ENCODE measurements at regions not wholly inside any gene's neighbourhood (a gene's known extent, or its start where the extent isn't known, plus 50 kb on each side); places are given as distances from the start of the nearest gene placed in this dataset.
A peak's percentile ranks its signal among the peaks of the same experiment; 100 is the strongest.

DNA sequence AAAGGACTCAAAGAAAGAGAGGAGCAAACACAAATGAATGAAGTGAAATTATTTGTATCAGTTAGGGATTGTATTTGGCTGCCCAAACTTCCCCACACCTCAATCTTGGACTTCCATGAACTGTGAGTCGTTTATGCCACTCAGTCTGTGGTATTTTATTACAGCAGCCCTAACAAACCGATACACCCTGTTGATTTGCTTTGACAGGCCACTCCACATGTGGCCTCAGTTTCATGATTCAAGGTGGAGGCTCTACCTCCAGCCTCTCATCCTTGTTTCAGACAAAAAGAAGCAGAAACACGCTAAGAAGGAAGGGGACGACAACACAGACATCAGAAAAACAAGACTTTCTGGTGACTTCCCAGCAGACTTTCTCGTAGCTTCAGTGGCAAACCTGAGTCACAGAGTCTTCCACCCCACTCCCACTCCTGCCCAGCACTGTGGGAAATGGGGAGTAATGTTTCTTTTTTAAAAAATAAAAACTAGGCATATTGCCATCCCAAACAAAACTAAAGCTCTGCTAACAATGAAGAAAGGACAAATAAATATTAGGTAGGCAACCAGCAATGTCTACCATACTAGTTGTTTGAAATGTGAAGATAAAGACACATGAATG is 52.2 kb upstream of the ABCA1 start:
- H3K4me1 ChIP-seq (ENCODE audit: control insufficient read depth, insufficient read depth, low read length) = peaks cover 9% of the 10 kb centered on the region
- no peaks in the 10 kb centered on the region for H3K36me3 ChIP-seq (ENCODE audit: control insufficient read depth, insufficient read depth, low read length, severe bottlenecking)
- no peak overlapping the region for H3K4me3 ChIP-seq (ENCODE audit: low read length)
- no peak overlapping the region for H3K9ac ChIP-seq (ENCODE audit: low read length)
- no peaks in the 10 kb centered on the region for H3K9me3 ChIP-seq (ENCODE audit: control insufficient read depth, low read length)
- DNase-seq (ENCODE audit: low read depth) = no peak
- no peaks in the 10 kb centered on the region for H3K27me3 ChIP-seq (replicated peaks; ENCODE audit: control insufficient read depth, insufficient read depth, low read length)

DNA sequence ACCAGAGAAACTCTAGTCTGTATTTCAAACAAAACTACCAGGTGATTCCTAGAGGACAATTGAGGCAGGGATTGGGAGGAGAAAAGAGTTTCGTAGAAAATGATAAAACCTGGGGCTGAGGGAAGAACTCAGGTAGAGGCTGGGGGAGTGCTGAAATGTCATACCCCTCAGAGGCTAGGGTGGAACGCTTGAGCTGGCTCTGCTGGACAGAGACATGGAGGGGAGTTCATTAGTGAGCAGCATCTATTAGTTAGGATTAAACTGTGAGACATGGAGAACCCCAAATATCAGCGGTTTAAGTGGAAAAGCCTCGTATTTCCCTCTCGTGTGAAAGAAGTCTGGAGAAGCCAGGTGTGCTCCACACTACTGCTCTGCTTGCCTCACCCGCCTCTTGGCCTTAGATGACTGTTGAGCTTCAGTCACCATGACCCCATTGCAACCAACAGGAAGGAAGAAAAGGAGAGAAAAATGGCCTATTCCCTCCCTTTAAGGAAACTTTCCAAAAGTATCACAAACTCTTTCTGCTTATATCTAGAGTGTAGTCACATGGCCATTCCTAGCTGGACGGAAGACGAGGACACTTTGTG is 53.7 kb upstream of the ABCA1 start:
- Histone ChIP-seq H3K9ac (ENCODE audit: low read length) (no peak overlapping the region), H3K9me3 (ENCODE audit: control insufficient read depth, low read length) (no peaks in the 10 kb centered on the region), H3K4me3 (ENCODE audit: low read length) (no peak overlapping the region), H3K36me3 (ENCODE audit: control insufficient read depth, insufficient read depth, low read length, severe bottlenecking) (no peaks in the 10 kb centered on the region), H3K27me3 (replicated peaks; ENCODE audit: control insufficient read depth, insufficient read depth, low read length) (no peaks in the 10 kb centered on the region), H3K4me1 (ENCODE audit: control insufficient read depth, insufficient read depth, low read length) (peaks cover 9% of the 10 kb centered on the region)
- DNase-seq (ENCODE audit: low read depth) = no peak

DNA sequence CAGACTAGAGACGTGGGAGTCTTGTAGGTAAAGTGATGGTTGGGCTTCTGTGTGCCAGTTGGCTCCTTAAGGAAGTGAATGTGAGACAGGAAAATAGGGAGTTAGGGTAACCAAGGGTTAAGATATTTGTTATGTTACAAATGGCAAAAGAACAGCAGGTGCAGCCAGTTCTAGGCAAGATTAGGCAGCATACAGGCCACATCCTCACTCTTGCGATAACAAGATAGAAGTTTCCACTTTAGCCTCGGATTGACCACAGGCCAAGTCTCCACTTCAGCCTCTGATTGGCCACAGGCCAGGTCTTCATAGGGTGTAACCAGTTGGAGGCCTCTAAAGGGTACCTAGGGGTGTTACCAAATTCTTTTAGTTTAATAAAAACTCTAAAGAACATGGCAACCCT is 54.6 kb upstream of the ABCA1 start:
- DNase-seq (ENCODE audit: low read depth) = no peak
- peaks cover 9% of the 10 kb centered on the region for H3K4me1 ChIP-seq (ENCODE audit: control insufficient read depth, insufficient read depth, low read length)
- H3K36me3 ChIP-seq (ENCODE audit: control insufficient read depth, insufficient read depth, low read length, severe bottlenecking) = no peaks in the 10 kb centered on the region
- H3K27me3 ChIP-seq (replicated peaks; ENCODE audit: control insufficient read depth, insufficient read depth, low read length) = no peaks in the 10 kb centered on the region
- H3K9ac ChIP-seq (ENCODE audit: low read length) = no peak overlapping the region
- no peaks in the 10 kb centered on the region for H3K9me3 ChIP-seq (ENCODE audit: control insufficient read depth, low read length)
- no peak overlapping the region for H3K4me3 ChIP-seq (ENCODE audit: low read length)

DNA sequence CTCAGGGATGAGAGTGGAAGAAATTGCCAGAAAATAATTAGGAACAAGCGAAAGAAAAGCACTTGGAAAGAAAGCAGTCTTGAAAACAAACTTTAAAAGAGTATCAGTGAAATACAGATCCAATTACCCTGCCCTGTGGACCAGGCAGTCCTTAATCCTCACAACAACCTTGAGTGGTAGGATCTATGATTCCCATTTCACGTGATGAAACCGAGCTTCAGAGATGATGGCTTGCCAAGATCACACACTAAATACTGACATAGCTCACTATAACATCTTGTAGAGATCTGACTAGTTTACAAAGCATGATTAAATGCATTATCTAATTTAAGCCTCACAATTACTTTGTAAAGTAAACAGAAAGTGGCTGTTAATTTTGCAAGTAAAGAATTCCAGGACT is 55.5 kb upstream of the ABCA1 start:
- Histone ChIP-seq H3K36me3 (ENCODE audit: control insufficient read depth, insufficient read depth, low read length, severe bottlenecking) (no peaks in the 10 kb centered on the region), H3K4me1 (ENCODE audit: control insufficient read depth, insufficient read depth, low read length) (peaks cover 9% of the 10 kb centered on the region)
- no peak for DNase-seq (ENCODE audit: low read depth)

DNA sequence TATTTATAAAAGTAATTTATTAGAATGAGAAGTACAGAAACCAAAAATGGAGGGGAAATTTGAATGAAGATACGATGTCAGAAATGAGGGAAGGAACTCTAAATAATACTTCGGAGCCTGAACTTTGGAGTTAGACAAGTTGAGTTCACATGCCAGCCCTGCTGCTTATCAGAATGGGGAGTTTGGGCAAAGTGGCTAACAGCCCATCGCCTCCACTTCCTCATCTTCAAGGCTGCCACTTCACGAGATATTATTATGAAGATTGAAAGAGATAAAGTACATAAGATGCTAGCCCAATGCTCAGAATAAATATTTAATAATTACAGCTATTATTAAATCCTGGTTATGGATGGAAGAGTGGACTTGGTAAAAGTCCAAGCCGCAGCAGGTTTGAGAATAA is 56.2 kb upstream of the ABCA1 start:
- DNase-seq (ENCODE audit: low read depth) = no peak
- peaks cover 9% of the 10 kb centered on the region for H3K4me1 ChIP-seq (ENCODE audit: control insufficient read depth, insufficient read depth, low read length)
- H3K9ac ChIP-seq (ENCODE audit: low read length) = no peak overlapping the region
- no peak overlapping the region for H3K4me3 ChIP-seq (ENCODE audit: low read length)
- H3K36me3 ChIP-seq (ENCODE audit: control insufficient read depth, insufficient read depth, low read length, severe bottlenecking) = no peaks in the 10 kb centered on the region
- H3K9me3 ChIP-seq (ENCODE audit: control insufficient read depth, low read length) = no peaks in the 10 kb centered on the region
- H3K27me3 ChIP-seq (replicated peaks; ENCODE audit: control insufficient read depth, insufficient read depth, low read length) = no peaks in the 10 kb centered on the region

More for the DNA sequence above, 55.5 kb upstream of the ABCA1 start:
- peak overlapping the region; percentile 31 for H3K9ac ChIP-seq (ENCODE audit: low read length)
- peak overlapping the region; percentile 4 for H3K4me3 ChIP-seq (ENCODE audit: low read length)
- no peaks in the 10 kb centered on the region for H3K9me3 ChIP-seq (ENCODE audit: control insufficient read depth, low read length)
- H3K27me3 ChIP-seq (replicated peaks; ENCODE audit: control insufficient read depth, insufficient read depth, low read length) = no peaks in the 10 kb centered on the region

DNA sequence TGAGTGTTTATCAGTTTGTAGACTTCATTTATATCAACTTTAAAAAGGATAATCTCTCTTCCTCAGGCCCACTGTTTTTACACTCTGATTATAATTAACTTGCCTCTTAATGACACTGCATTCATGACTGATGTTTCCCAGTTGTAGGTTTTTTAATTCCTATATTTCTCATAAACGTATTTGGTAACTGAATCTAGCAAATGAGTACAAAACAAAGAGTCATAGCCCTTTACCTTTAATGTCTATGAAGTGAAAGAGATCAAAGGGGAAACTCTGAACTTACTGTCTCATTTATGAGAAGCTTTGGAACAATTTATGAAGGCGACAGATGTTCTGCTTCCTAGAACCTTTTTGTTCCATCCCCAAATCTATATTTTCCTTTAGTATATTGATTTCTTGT is 56.6 kb upstream of the ABCA1 start:
- H3K9ac ChIP-seq (ENCODE audit: low read length) = no peak overlapping the region
- no peak for DNase-seq (ENCODE audit: low read depth)
- no peak overlapping the region for H3K4me3 ChIP-seq (ENCODE audit: low read length)
- no peaks in the 10 kb centered on the region for H3K36me3 ChIP-seq (ENCODE audit: control insufficient read depth, insufficient read depth, low read length, severe bottlenecking)
- H3K4me1 ChIP-seq (ENCODE audit: control insufficient read depth, insufficient read depth, low read length) = peaks cover 9% of the 10 kb centered on the region
- H3K9me3 ChIP-seq (ENCODE audit: control insufficient read depth, low read length) = no peaks in the 10 kb centered on the region
- H3K27me3 ChIP-seq (replicated peaks; ENCODE audit: control insufficient read depth, insufficient read depth, low read length) = no peaks in the 10 kb centered on the region

DNA sequence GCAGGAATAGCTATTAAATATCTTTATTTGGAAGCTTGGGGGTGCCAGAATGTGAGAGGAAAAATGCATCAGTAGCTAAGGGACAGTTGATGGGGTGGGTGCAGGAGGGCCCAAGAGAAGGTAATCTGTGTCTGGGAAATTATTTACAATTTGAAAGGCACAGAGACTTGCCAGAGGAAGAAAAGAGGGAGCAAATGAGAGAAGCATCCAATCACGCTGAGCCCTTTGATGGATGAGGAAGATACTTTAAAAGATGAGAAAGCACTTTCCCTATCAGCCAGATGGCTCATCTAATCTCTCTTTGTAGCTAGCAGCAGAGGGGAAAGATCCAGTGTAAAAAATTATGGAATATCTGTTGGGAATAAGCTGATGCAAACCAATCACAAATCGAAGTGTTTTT is 57.0 kb upstream of the ABCA1 start:
- Histone ChIP-seq H3K9ac (ENCODE audit: low read length) (no peak overlapping the region), H3K36me3 (ENCODE audit: control insufficient read depth, insufficient read depth, low read length, severe bottlenecking) (no peaks in the 10 kb centered on the region), H3K9me3 (ENCODE audit: control insufficient read depth, low read length) (no peaks in the 10 kb centered on the region), H3K4me3 (ENCODE audit: low read length) (no peak overlapping the region), H3K27me3 (replicated peaks; ENCODE audit: control insufficient read depth, insufficient read depth, low read length) (no peaks in the 10 kb centered on the region), H3K4me1 (ENCODE audit: control insufficient read depth, insufficient read depth, low read length) (peaks cover 9% of the 10 kb centered on the region)
- DNase-seq (ENCODE audit: low read depth) = no peak

DNA sequence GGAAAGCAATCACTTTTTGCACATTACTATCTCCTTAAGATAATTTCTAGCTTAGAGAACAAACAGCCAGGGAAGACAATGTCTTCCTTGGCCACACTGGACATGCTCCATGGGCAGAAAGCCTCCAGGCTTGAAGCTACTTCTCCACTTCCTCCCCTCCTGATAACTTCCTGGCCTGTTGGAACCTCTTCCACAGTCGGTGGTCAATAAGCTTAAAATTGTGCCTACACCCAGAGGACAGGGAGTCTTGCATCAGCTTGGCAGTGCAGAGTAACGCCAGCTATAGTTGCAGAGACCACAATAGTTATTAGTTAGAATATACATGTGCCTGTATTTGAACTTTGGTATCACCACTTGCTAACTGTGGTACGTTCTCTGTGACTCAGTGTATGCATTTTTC is 58.1 kb upstream of the ABCA1 start:
- Histone ChIP-seq H3K9ac (ENCODE audit: low read length) (no peak overlapping the region), H3K36me3 (ENCODE audit: control insufficient read depth, insufficient read depth, low read length, severe bottlenecking) (no peaks in the 10 kb centered on the region), H3K9me3 (ENCODE audit: control insufficient read depth, low read length) (no peaks in the 10 kb centered on the region), H3K4me1 (ENCODE audit: control insufficient read depth, insufficient read depth, low read length) (peaks cover 19% of the 10 kb centered on the region), H3K4me3 (ENCODE audit: low read length) (no peak overlapping the region), H3K27me3 (replicated peaks; ENCODE audit: control insufficient read depth, insufficient read depth, low read length) (no peaks in the 10 kb centered on the region)
- no peak for DNase-seq (ENCODE audit: low read depth)

DNA sequence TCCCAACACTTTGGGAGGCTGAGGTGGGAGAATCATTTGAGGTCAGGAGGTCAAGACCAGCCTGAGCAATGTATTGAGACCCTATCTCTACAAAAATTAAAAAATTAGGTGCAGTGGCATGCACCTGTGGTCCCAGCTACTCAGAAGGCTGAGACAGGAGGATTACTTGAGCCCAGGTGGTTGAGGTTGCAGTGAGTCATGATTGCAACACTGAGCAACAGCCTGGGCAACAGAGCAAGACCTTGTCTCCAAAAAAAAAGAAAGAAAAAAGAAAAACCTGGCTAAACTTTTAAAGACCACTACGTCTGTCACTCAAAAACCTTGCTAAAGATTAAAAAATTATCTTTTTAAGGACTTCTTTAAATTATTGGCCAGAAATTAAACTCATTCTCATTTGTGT is 59.8 kb upstream of the ABCA1 start:
- Histone ChIP-seq H3K9ac (ENCODE audit: low read length) (no peak overlapping the region), H3K9me3 (ENCODE audit: control insufficient read depth, low read length) (no peaks in the 10 kb centered on the region), H3K27me3 (replicated peaks; ENCODE audit: control insufficient read depth, insufficient read depth, low read length) (no peaks in the 10 kb centered on the region), H3K36me3 (ENCODE audit: control insufficient read depth, insufficient read depth, low read length, severe bottlenecking) (no peaks in the 10 kb centered on the region), H3K4me1 (ENCODE audit: control insufficient read depth, insufficient read depth, low read length) (peaks cover 29% of the 10 kb centered on the region), H3K4me3 (ENCODE audit: low read length) (no peak overlapping the region)
- no peak for DNase-seq (ENCODE audit: low read depth)

DNA sequence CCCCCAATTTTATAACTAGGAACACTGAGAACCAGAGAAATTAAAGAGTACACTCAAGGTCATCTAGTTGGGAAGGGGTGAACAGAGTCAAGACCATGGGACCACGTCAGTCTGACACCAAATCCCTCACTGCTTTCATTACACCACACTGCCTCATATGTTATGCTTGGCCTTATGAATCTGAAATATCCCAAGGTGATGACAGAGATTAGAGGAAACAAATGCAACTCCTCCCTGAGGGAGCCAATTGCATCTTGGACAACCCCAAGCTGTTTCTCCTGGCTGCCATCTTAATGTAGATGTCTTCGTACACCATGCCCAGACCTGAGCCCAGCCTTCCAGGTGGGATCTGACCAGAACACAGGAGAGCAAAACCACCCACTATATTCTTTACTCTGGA is 60.6 kb upstream of the ABCA1 start:
- no peaks in the 10 kb centered on the region for H3K27me3 ChIP-seq (replicated peaks; ENCODE audit: control insufficient read depth, insufficient read depth, low read length)
- H3K9me3 ChIP-seq (ENCODE audit: control insufficient read depth, low read length) = no peaks in the 10 kb centered on the region
- no peak overlapping the region for H3K4me3 ChIP-seq (ENCODE audit: low read length)
- no peaks in the 10 kb centered on the region for H3K36me3 ChIP-seq (ENCODE audit: control insufficient read depth, insufficient read depth, low read length, severe bottlenecking)
- H3K9ac ChIP-seq (ENCODE audit: low read length) = no peak overlapping the region
- DNase-seq (ENCODE audit: low read depth) = no peak
- peaks cover 31% of the 10 kb centered on the region for H3K4me1 ChIP-seq (ENCODE audit: control insufficient read depth, insufficient read depth, low read length)

DNA sequence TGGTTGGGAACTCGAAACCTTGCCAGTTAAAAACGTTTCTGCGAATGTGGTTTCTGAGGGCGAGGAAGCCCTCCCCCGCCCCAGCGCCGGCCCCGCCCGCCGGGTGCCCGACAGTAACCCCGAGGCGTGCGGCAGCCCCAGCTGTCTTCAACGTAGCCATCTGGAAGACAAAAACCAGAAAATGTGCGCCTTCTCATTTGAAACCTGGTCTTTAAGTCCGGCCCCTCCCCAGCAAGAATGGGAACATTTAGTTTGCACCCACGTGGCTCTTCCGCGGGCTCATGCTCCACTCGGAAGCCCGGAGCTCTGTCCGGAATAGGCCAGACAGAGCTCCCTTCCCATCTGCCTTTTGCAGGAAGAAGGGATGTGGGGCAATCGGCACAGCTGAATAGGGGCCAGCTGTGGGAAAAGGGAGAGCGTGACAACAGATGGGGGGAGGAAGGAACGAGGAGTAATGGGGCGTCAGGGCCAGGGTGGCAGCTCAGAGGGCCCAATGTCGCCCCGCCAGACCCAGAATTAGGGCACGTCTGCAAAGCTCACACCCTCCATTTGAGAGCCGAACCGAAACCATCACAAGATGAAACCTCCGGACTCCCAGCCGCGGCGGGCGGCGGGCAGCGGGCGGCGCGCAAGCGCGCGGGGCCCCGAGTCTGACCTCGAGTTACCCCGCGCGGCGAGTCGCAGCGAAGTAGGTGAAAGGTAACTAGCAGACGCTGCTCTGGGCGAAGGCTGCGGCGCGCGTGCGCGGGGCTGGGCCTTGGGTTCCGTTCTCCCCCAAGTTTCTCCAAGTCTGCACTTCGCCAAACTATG is 63.4 kb upstream of the ABCA1 start:
- Histone ChIP-seq H3K9ac (ENCODE audit: low read length) (peak overlapping the region; percentile 85), H3K27me3 (replicated peaks; ENCODE audit: control insufficient read depth, insufficient read depth, low read length) (no peaks in the 10 kb centered on the region), H3K9me3 (ENCODE audit: control insufficient read depth, low read length) (no peaks in the 10 kb centered on the region), H3K36me3 (ENCODE audit: control insufficient read depth, insufficient read depth, low read length, severe bottlenecking) (no peaks in the 10 kb centered on the region), H3K4me1 (ENCODE audit: control insufficient read depth, insufficient read depth, low read length) (peaks cover 35% of the 10 kb centered on the region), H3K4me3 (ENCODE audit: low read length) (peak overlapping the region; percentile 80)
- DNase-seq (ENCODE audit: low read depth) = peak; percentile 89

Measured in adipocyte (in vitro differentiated cells).